HepG2 (cell line): ENCODE measurements at regions not wholly inside any gene's neighbourhood (a gene's known extent, or its start where the extent isn't known, plus 50 kb on each side); places are given as distances from the start of the nearest gene placed in this dataset.

Source experiments
- ATAC-seq: fragments of 200-7000 bp; cut with Tn5 transposase; 3 replicates; pipeline ENCODE4 v1.9.1; 2020; ENCODE audit warnings: mild to moderate bottlenecking, moderate library complexity
- BruUV-seq: library from RNA; stranded (reverse); fragments of 400-500 nt; replicated peaks from 2 replicates; lab custom pipeline; 2021; lab: Mats Ljungman, UMichigan
- CTCF ChIA-PET: fragments of 300-600 bp; formaldehyde crosslinking; extraction: SDS; loops from one replicate; lab custom pipeline; 2021; ENCODE audit warnings: low total read pairs, inconsistent platforms, low intra/inter-chr PET ratio; lab: Yijun Ruan, JAX
- POLR2A ChIA-PET: fragments of 350-600 bp; sonication (Branson Sonifier 250); formaldehyde crosslinking; loops from one replicate; lab custom pipeline; 2020; ENCODE audit warnings: antibody characterized with exemption, inconsistent platforms; lab: Yijun Ruan, JAX
- DNase-seq: peaks from one replicate; pipeline ENCODE4 v3.0.0-alpha.2; 2015; ENCODE audit warnings: low spot score
- FAIRE-seq: peaks from 3 replicates; lab custom pipeline; 2011; peaks lifted over from hg19 to GRCh38; lab: Jason Lieb, UNC
- H2AFZ ChIP-seq: one replicate; pipeline ENCODE4 v1.6.1; 2011; ENCODE audit warnings: low read length, inconsistent platforms
- H3K27ac ChIP-seq: fragments of 300-600 bp; 3 replicates; pipeline ENCODE4 v1.8.0; 2011; ENCODE audit warnings: mixed run types, mild to moderate bottlenecking, mixed read lengths, low read length, inconsistent platforms; ENCODE audit not compliant: insufficient read depth; ENCODE audit errors: extremely low read length
- H3K27me3 ChIP-seq, 2 experiments: fragments of 200-600 bp in 1 of 2; 2 replicates in 1 of 2; 3 replicates in 1 of 2; pipeline versions ENCODE4 v1.6.0 to v1.8.0; 2011; ENCODE audit warnings: low read length in 2 of 2, mild to moderate bottlenecking in 2 of 2, moderate library complexity in 2 of 2, inconsistent platforms in 1 of 2; ENCODE audit not compliant: insufficient read depth in 2 of 2, control insufficient read depth in 1 of 2
- H3K36me3 ChIP-seq, 2 experiments: fragments of 200-600 bp in 1 of 2; replicated peaks in 1 of 2; 2 replicates in 1 of 2; 3 replicates in 1 of 2; pipeline versions ENCODE4 v1.5.1 to v1.8.0; 2011; ENCODE audit warnings: low read length in 2 of 2, inconsistent platforms in 1 of 2; ENCODE audit not compliant: insufficient read depth in 2 of 2, control insufficient read depth in 1 of 2
- H3K4me1 ChIP-seq: 2 replicates; pipeline ENCODE4 v1.5.1; 2012; ENCODE audit warnings: low read length, inconsistent platforms; ENCODE audit not compliant: insufficient read depth
- H3K4me2 ChIP-seq: 2 replicates; pipeline ENCODE4 v1.6.0; 2011; ENCODE audit warnings: low read depth, low read length, inconsistent platforms
- H3K4me3 ChIP-seq, 3 experiments: fragments of 200-600 bp in 1 of 3; sonication (generic), shearing (Covaris generic) in 1 of 3; replicated peaks in 1 of 3; 2 replicates each; pipeline ENCODE4 v1.5.1; 2011 to 2016; ENCODE audit warnings: low read length in 3 of 3, inconsistent platforms in 2 of 3, low read depth in 2 of 3, mild to moderate bottlenecking in 2 of 3, control low read depth in 1 of 3, mixed read lengths in 1 of 3; ENCODE audit not compliant: insufficient read depth in 1 of 3
- H3K79me2 ChIP-seq: one replicate; pipeline ENCODE4 v1.6.1; 2011; ENCODE audit warnings: low read length, inconsistent platforms; ENCODE audit not compliant: insufficient read depth
- H3K9ac ChIP-seq: 2 replicates; pipeline ENCODE4 v1.6.0; 2011; ENCODE audit warnings: mild to moderate bottlenecking, low read depth, low read length, inconsistent platforms; ENCODE audit not compliant: insufficient read depth
- H3K9me3 ChIP-seq: 2 replicates; pipeline ENCODE4 v1.5.1; 2012; ENCODE audit warnings: mild to moderate bottlenecking, low read length
- H4K20me1 ChIP-seq: 2 replicates; pipeline ENCODE4 v1.6.0; 2011; ENCODE audit warnings: inconsistent platforms, mild to moderate bottlenecking, low read length, moderate library complexity; ENCODE audit not compliant: insufficient read depth
- ARHGAP35 ChIP-seq: sonication (generic); formaldehyde crosslinking; IDR thresholded peaks from 2 replicates; pipeline ENCODE4 v1.9.0; 2022; ENCODE audit warnings: mild to moderate bottlenecking, inconsistent platforms, moderate library complexity, missing genetic modification reagents, borderline replicate concordance
- BCL3 ChIP-seq: sonication (generic); formaldehyde crosslinking; IDR thresholded peaks from 2 replicates; pipeline ENCODE4 v1.5.1; 2020; ENCODE audit warnings: mild to moderate bottlenecking, missing genetic modification reagents, moderate library complexity
- ETV6 ChIP-seq: sonication (generic); formaldehyde crosslinking; conservative IDR thresholded peaks from 2 replicates; pipeline ENCODE4 v1.4.0; 2020; ENCODE audit warnings: missing genetic modification reagents
- FOXO4 ChIP-seq: sonication (generic); formaldehyde crosslinking; conservative IDR thresholded peaks from 2 replicates; pipeline ENCODE4 v1.8.1; 2023; ENCODE audit warnings: missing genetic modification reagents
- HMG20A ChIP-seq: IDR thresholded peaks from 2 replicates; pipeline ENCODE4 v1.6.1; 2016; ENCODE audit warnings: borderline replicate concordance
- IKZF1 ChIP-seq: fragments of 450-650 bp; IDR thresholded peaks from 2 replicates; pipeline ENCODE4 v1.7.1; 2016
- MTA1 ChIP-seq: sonication (generic); formaldehyde crosslinking; IDR thresholded peaks from 2 replicates; pipeline ENCODE4 v1.4.0; 2020; ENCODE audit warnings: missing genetic modification reagents, mild to moderate bottlenecking, borderline replicate concordance
- NBN ChIP-seq: fragments of 450-650 bp; conservative IDR thresholded peaks from 2 replicates; pipeline ENCODE4 v1.6.1; 2017
- NR2C2 ChIP-seq: sonication (generic); formaldehyde crosslinking; IDR thresholded peaks from 2 replicates; pipeline ENCODE4 v1.4.0; 2020; ENCODE audit warnings: missing genetic modification reagents, mild to moderate bottlenecking, moderate library complexity, borderline replicate concordance
- PHF5A ChIP-seq: IDR thresholded peaks from one replicate; pipeline ENCODE4 v1.6.1; 2018; ENCODE audit warnings: low read depth, missing genetic modification reagents; ENCODE audit not compliant: unreplicated experiment
- SMC3 ChIP-seq: IDR thresholded peaks from 2 replicates; pipeline ENCODE4 v1.6.1; 2011; ENCODE audit warnings: low read length, improper control_type of control experiment
- SP1 ChIP-seq, 2 experiments: fragments of 450-650 bp in 1 of 2; sonication (generic) in 1 of 2; formaldehyde crosslinking in 1 of 2; IDR thresholded peaks; 2 replicates each; pipeline versions ENCODE4 v1.4.0 to v1.6.1; 2016 to 2020; ENCODE audit warnings: missing genetic modification reagents in 1 of 2
- STAG1 ChIP-seq: sonication (generic); formaldehyde crosslinking; IDR thresholded peaks from 2 replicates; pipeline ENCODE4 v1.4.0; 2020; ENCODE audit warnings: missing genetic modification reagents
- THYN1 ChIP-seq: sonication (generic); formaldehyde crosslinking; IDR thresholded peaks from 2 replicates; pipeline ENCODE4 v1.8.1; 2023; ENCODE audit warnings: low read depth, mild to moderate bottlenecking, moderate library complexity, missing genetic modification reagents, borderline replicate concordance
- TSC22D2 ChIP-seq: sonication (generic); formaldehyde crosslinking; IDR thresholded peaks from 2 replicates; pipeline ENCODE4 v1.5.1; 2020; ENCODE audit warnings: missing genetic modification reagents, mild to moderate bottlenecking, borderline replicate concordance
- ZBTB25 ChIP-seq: IDR thresholded peaks from 2 replicates; pipeline ENCODE4 v1.6.1; 2018; ENCODE audit warnings: missing genetic modification reagents
- ZNF10 ChIP-seq: sonication (generic); formaldehyde crosslinking; IDR thresholded peaks from 2 replicates; pipeline ENCODE4 v1.4.0; 2020; ENCODE audit warnings: mild to moderate bottlenecking, low read depth, missing genetic modification reagents, borderline replicate concordance
- ZNF326 ChIP-seq: sonication (generic); formaldehyde crosslinking; IDR thresholded peaks from 2 replicates; pipeline ENCODE4 v1.4.0; 2020; ENCODE audit warnings: missing genetic modification reagents, borderline replicate concordance
- ZNF33B ChIP-seq: sonication (generic); formaldehyde crosslinking; IDR thresholded peaks from 2 replicates; pipeline ENCODE4 v1.5.1; 2020; ENCODE audit warnings: mild to moderate bottlenecking, missing genetic modification reagents
- ZNF367 ChIP-seq: sonication (generic); formaldehyde crosslinking; IDR thresholded peaks from 2 replicates; pipeline ENCODE4 v1.4.0; 2020; ENCODE audit warnings: missing genetic modification reagents, borderline replicate concordance
- ZNF652 ChIP-seq: IDR thresholded peaks from 2 replicates; pipeline ENCODE4 v1.6.1; 2016; ENCODE audit warnings: low read depth, borderline replicate concordance
- WGBS: methylation state at CpG from one replicate; pipeline ENCODE4 v1.1.6; 2017; ENCODE audit warnings: low lambda C conversion rate; 5-methylcytosine and 5-hydroxymethylcytosine counted together
- in situ Hi-C: cut with HindIII; loops from 2 replicates; pipeline ENCODE4 v1.10.0; 2017; ENCODE audit warnings: low pct_unique_long_range_greater_than_20kb; ENCODE audit not compliant: extremely low pct_ligation_motif_present
- intact Hi-C: fragments of 100-400 bp; cut with micrococcal nuclease; formaldehyde crosslinking; loops from one replicate; pipeline ENCODE4 v1.10.0; 2022; ENCODE audit not compliant: unreplicated experiment

GRCh38 chr15:60172143-60172542 lies 168.0 kb downstream of the FOXB1 start (continued):
- no peak for TF ChIP-seq FOXO4
- TF ChIP-seq ZBTB25 (CRISPR knock-in tag) = no peak
- TF ChIP-seq, all 625 proteins: peak for 0

- no peak overlapping the region for H3K4me3 ChIP-seq
- DNase-seq (peak; percentile 25), FAIRE-seq (peak; percentile 30), ATAC-seq (peak; percentile 71)
- no peaks in the 10 kb centered on the region for H3K36me3 ChIP-seq
- H3K79me2 ChIP-seq = no peaks in the 10 kb centered on the region
- no peak overlapping the region for H3K9ac ChIP-seq
- no peaks in the 10 kb centered on the region for H3K4me1 ChIP-seq
- no peaks in the 10 kb centered on the region for H4K20me1 ChIP-seq
- POLR2A ChIA-PET = no interaction called here
- BruUV-seq = no TSS peak
- no peak overlapping the region for H3K4me2 ChIP-seq
- CTCF ChIA-PET = interaction anchor here (1.6 to 1.8 kb wide), 3 partner anchors 262 to 489 kb away, joined by 8 to 9 read pairs (median 8); no protein-coding TSS in a partner anchor
- no peaks in the 10 kb centered on the region for H3K9me3 ChIP-seq
- peaks cover 1 to 13% of the 10 kb centered on the region in 2 experiments; a peak in 1 of 5 replicates for H3K27me3 ChIP-seq
- intact Hi-C loops = loop anchor here (1.0 to 2.0 kb wide), 2 partner anchors 263 to 455 kb away; no protein-coding TSS in a partner anchor
- no peak overlapping the region for H2AFZ ChIP-seq
- in situ Hi-C loops = loop anchor here (25.0 kb wide), 1 partner anchor 443 kb away; no protein-coding TSS in a partner anchor
- H3K27ac ChIP-seq = no peak overlapping the region
- WGBS = 24% methylated on average over 2 of the region's 2 CpGs
- TF ChIP-seq ZNF367 (CRISPR knock-in tag) (no peak), MTA1 (CRISPR knock-in tag) (no peak), ZNF652 (CRISPR knock-in tag) (no peak), SP1 (IDR thresholded peaks at IDR 0.05) (no peak), SP1 (CRISPR knock-in tag; IDR thresholded peaks at IDR 0.05) (no peak), ETV6 (CRISPR knock-in tag) (no peak), ZNF33B (no peak), NBN (no peak), ARHGAP35 (CRISPR knock-in tag) (no peak), BCL3 (CRISPR knock-in tag) (no peak), IKZF1 (no peak), HMG20A (CRISPR knock-in tag) (no peak), THYN1 (CRISPR knock-in tag) (no peak), PHF5A (CRISPR knock-in tag) (no peak), SMC3 (peak; percentile 65; the same call in 1 of the 2 replicates), ZNF326 (CRISPR knock-in tag) (no peak), NR2C2 (CRISPR knock-in tag) (no peak), TSC22D2 (no peak), STAG1 (peak; percentile 49), ZNF10 (CRISPR knock-in tag) (no peak)
Measured at GRCh38 chr15:60179786-60180391, 175.8 kb downstream of the FOXB1 start.
